ENCODE measurements at regions not wholly inside any gene's neighbourhood (a gene's known extent, or its start where the extent isn't known, plus 50 kb on each side); places are given as distances from the start of the nearest gene placed in this dataset.

- no peak overlapping the region for H3K4me3 ChIP-seq (ENCODE audit: low read depth, low read length)
- no peak for DNase-seq (ENCODE audit: low read depth)
- no peak for TF ChIP-seq CTCF (IDR thresholded peaks at IDR 0.05; ENCODE audit: insufficient read depth, low read depth, low read length)
Measured at GRCh38 chr7:125130173-125130572, 200.5 kb upstream of the POT1 start.

- no peak for DNase-seq (ENCODE audit: low read depth)
- no peak for TF ChIP-seq CTCF (IDR thresholded peaks at IDR 0.05; ENCODE audit: insufficient read depth, low read depth, low read length)
- H3K4me3 ChIP-seq (ENCODE audit: low read depth, low read length): no peak overlapping the region
Measured at GRCh38 chr7:125127304-125127703, 197.7 kb upstream of the POT1 start.

GRCh38 chr7:125126376-125126775, 196.8 kb upstream of the POT1 start:
- no peak for TF ChIP-seq CTCF (IDR thresholded peaks at IDR 0.05; ENCODE audit: insufficient read depth, low read depth, low read length)
- H3K4me3 ChIP-seq (ENCODE audit: low read depth, low read length): no peak overlapping the region
- DNase-seq (ENCODE audit: low read depth): peak; percentile 14

- no peak for DNase-seq (ENCODE audit: low read depth)
- TF ChIP-seq CTCF (IDR thresholded peaks at IDR 0.05; ENCODE audit: insufficient read depth, low read depth, low read length): no peak
Measured at GRCh38 chr7:125125315-125125714, 195.7 kb upstream of the POT1 start.

GRCh38 chr7:125122173-125122572, 192.5 kb upstream of the POT1 start:
- no peak for DNase-seq (ENCODE audit: low read depth)
- TF ChIP-seq CTCF (IDR thresholded peaks at IDR 0.05; ENCODE audit: insufficient read depth, low read depth, low read length): no peak
- no peak overlapping the region for H3K4me3 ChIP-seq (ENCODE audit: low read depth, low read length)

More at GRCh38 chr7:125125315-125125714, 195.7 kb upstream of the POT1 start:
- no peak overlapping the region for H3K4me3 ChIP-seq (ENCODE audit: low read depth, low read length)

- TF ChIP-seq CTCF (IDR thresholded peaks at IDR 0.05; ENCODE audit: insufficient read depth, low read depth, low read length): no peak
- DNase-seq (ENCODE audit: low read depth): no peak
- no peak overlapping the region for H3K4me3 ChIP-seq (ENCODE audit: low read depth, low read length)
Measured at GRCh38 chr7:125119559-125120115, 190.0 kb upstream of the POT1 start.

- DNase-seq (ENCODE audit: low read depth): no peak
- no peak for TF ChIP-seq CTCF (IDR thresholded peaks at IDR 0.05; ENCODE audit: insufficient read depth, low read depth, low read length)
- no peak overlapping the region for H3K4me3 ChIP-seq (ENCODE audit: low read depth, low read length)
Measured at GRCh38 chr7:125118444-125118843, 188.8 kb upstream of the POT1 start.
